PC-3 (cell line): ENCODE measurements at regions not wholly inside any gene's neighbourhood (a gene's known extent, or its start where the extent isn't known, plus 50 kb on each side); places are given as distances from the start of the nearest gene placed in this dataset.

Source experiments
- ATAC-seq: fragments of 200-7000 bp; cut with Tn5 transposase; 2 replicates; pipeline ENCODE4 v1.9.1; 2020; ENCODE audit warnings: mild to moderate bottlenecking, moderate library complexity
- BruUV-seq: library from RNA; stranded (reverse); fragments of 400-500 nt; replicated peaks from 2 replicates; lab custom pipeline; 2021; lab: Mats Ljungman, UMichigan
- CTCF ChIA-PET: fragments of 300-600 bp; sonication (Branson Sonifier 250); formaldehyde crosslinking; loops from one replicate; lab custom pipeline; 2022; ENCODE audit warnings: antibody characterized with exemption; lab: Charles Lee
- POLR2A ChIA-PET: fragments of 300-600 bp; sonication (Branson Sonifier 250); formaldehyde crosslinking; loops from one replicate; lab custom pipeline; 2022; ENCODE audit warnings: antibody characterized with exemption; ENCODE audit not compliant: unreplicated experiment; lab: Charles Lee
- DNase-seq: peaks from one replicate; pipeline ENCODE4 v3.0.0-alpha.2; 2015
- H2AFZ ChIP-seq: fragments of 300-600 bp; sonication (generic); 2 replicates; pipeline ENCODE4 v1.6.0; 2016; ENCODE audit warnings: antibody characterized with exemption, low read length
- H3F3A ChIP-seq: fragments of 300-600 bp; sonication (generic); one replicate; pipeline ENCODE4 v1.6.0; 2017; ENCODE audit warnings: antibody characterized with exemption, low read length, control low read depth, mild to moderate bottlenecking; ENCODE audit not compliant: unreplicated experiment
- H3K27ac ChIP-seq: fragments of 300-600 bp; sonication (generic); 2 replicates; pipeline ENCODE4 v1.5.1; 2016; ENCODE audit warnings: mild to moderate bottlenecking, low read length
- H3K27me3 ChIP-seq: fragments of 300-600 bp; sonication (generic); 2 replicates; pipeline ENCODE4 v1.6.1; 2016; ENCODE audit warnings: low read length, mixed read lengths
- H3K36me3 ChIP-seq: fragments of 300-600 bp; sonication (generic); 2 replicates; pipeline ENCODE4 v1.6.1; 2016; ENCODE audit warnings: low read depth, mixed run types, low read length, mixed read lengths
- H3K4me1 ChIP-seq: fragments of 300-600 bp; sonication (generic); 2 replicates; pipeline ENCODE4 v1.5.1; 2016; ENCODE audit warnings: low read length; ENCODE audit not compliant: insufficient read depth
- H3K4me2 ChIP-seq: fragments of 300-600 bp; sonication (generic); 2 replicates; pipeline ENCODE4 v1.6.0; 2016; ENCODE audit warnings: low read length
- H3K4me3 ChIP-seq: fragments of 300-600 bp; sonication (generic); 2 replicates; pipeline ENCODE4 v1.5.1; 2016; ENCODE audit warnings: mild to moderate bottlenecking, low read length, mixed read lengths
- H3K79me2 ChIP-seq: fragments of 300-600 bp; sonication (generic); 2 replicates; pipeline ENCODE4 v1.6.1; 2017; ENCODE audit warnings: low read length, mixed read lengths
- H3K9ac ChIP-seq: fragments of 300-600 bp; sonication (generic); 2 replicates; pipeline ENCODE4 v1.6.0; 2016; ENCODE audit warnings: mild to moderate bottlenecking, low read length
- H3K9me2 ChIP-seq: fragments of 300-600 bp; sonication (generic); replicated peaks from 2 replicates; pipeline ENCODE4 v1.6.1; 2016; ENCODE audit warnings: mixed run types, low read length, mixed read lengths
- H3K9me3 ChIP-seq: fragments of 300-600 bp; sonication (generic); 2 replicates; pipeline ENCODE4 v1.6.1; 2016; ENCODE audit warnings: low read length, mixed read lengths
- H4K20me1 ChIP-seq: fragments of 300-600 bp; sonication (generic); 2 replicates; pipeline ENCODE4 v1.6.1; 2016; ENCODE audit warnings: low read length, mixed read lengths
- EZH2 ChIP-seq: fragments of 300-600 bp; sonication (generic); IDR thresholded peaks from one replicate; pipeline ENCODE4 v1.6.1; 2017; ENCODE audit warnings: antibody characterized with exemption, mild to moderate bottlenecking, low read length; ENCODE audit not compliant: unreplicated experiment
- EZH2phosphoT487 ChIP-seq: fragments of 300-600 bp; sonication (generic); IDR thresholded peaks from 2 replicates; pipeline ENCODE4 v1.6.1; 2018; ENCODE audit warnings: mild to moderate bottlenecking, antibody characterized with exemption, low read length, borderline replicate concordance
- intact Hi-C: fragments of 100-400 bp; cut with micrococcal nuclease; formaldehyde crosslinking; loops from 2 replicates; pipeline ENCODE4 v1.9.0; 2023
- TF ChIP-seq, protein P1 (sequence below): fragments of 300-600 bp; sonication (generic); conservative IDR thresholded peaks from 2 replicates; pipeline ENCODE4 v1.5.1; 2017; ENCODE audit warnings: antibody characterized with exemption, low read depth, mild to moderate bottlenecking, low read length

DNA sequence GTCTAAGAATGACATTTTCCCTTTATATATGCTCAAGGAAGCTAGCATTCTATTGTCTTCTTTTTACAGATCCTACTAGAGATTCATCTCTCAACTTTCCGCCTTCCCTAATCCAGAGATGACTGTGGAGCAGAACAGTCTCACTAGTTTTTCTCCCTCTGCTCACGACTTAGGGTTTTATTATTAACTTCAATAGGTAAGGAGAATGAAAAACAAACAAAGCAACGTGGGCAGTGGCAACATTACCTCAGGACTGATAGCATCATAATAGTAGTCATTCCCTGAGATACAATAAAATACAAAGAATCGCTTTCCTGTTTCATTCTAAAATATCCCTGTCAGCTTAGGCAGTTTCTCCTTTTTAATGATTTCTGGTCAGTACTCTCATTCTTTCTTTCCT is 154.3 kb upstream of the PLAAT1 start:
- H2AFZ ChIP-seq: no peak overlapping the region
- no peaks in the 10 kb centered on the region for H4K20me1 ChIP-seq
- no peak overlapping the region for H3K4me3 ChIP-seq
- TF ChIP-seq EZH2 (no peak), EZH2phosphoT487 (no peak)
- TF ChIP-seq, protein P1, sequence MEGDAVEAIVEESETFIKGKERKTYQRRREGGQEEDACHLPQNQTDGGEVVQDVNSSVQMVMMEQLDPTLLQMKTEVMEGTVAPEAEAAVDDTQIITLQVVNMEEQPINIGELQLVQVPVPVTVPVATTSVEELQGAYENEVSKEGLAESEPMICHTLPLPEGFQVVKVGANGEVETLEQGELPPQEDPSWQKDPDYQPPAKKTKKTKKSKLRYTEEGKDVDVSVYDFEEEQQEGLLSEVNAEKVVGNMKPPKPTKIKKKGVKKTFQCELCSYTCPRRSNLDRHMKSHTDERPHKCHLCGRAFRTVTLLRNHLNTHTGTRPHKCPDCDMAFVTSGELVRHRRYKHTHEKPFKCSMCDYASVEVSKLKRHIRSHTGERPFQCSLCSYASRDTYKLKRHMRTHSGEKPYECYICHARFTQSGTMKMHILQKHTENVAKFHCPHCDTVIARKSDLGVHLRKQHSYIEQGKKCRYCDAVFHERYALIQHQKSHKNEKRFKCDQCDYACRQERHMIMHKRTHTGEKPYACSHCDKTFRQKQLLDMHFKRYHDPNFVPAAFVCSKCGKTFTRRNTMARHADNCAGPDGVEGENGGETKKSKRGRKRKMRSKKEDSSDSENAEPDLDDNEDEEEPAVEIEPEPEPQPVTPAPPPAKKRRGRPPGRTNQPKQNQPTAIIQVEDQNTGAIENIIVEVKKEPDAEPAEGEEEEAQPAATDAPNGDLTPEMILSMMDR: no peak
- no peak for ATAC-seq
- DNase-seq: no peak
- ChIA-PET POLR2A (interaction anchor here (0.6 kb wide), 1 partner anchor 155 kb away, joined by 3 read pairs; no protein-coding TSS in a partner anchor), CTCF (no interaction called here)
- no peak overlapping the region for H3K9ac ChIP-seq
- no peak overlapping the region for H3K27ac ChIP-seq
- intact Hi-C loops: no loop called here
- no peaks in the 10 kb centered on the region for H3K4me1 ChIP-seq
- H3K9me2 ChIP-seq: no peaks in the 10 kb centered on the region
- BruUV-seq: no TSS peak
- H3K4me2 ChIP-seq: no peak overlapping the region
- no peaks in the 10 kb centered on the region for H3K36me3 ChIP-seq
- peaks cover 40% of the 10 kb centered on the region for H3K27me3 ChIP-seq
- H3K79me2 ChIP-seq: no peaks in the 10 kb centered on the region
- no peaks in the 10 kb centered on the region for H3F3A ChIP-seq
- no peaks in the 10 kb centered on the region for H3K9me3 ChIP-seq

- Histone ChIP-seq H4K20me1 (no peaks in the 10 kb centered on the region), H2AFZ (no peak overlapping the region), H3K79me2 (no peaks in the 10 kb centered on the region), H3K9ac (no peak overlapping the region), H3K4me3 (no peak overlapping the region), H3K9me3 (no peaks in the 10 kb centered on the region), H3K9me2 (no peaks in the 10 kb centered on the region), H3K4me1 (no peaks in the 10 kb centered on the region), H3K27me3 (peaks cover 40% of the 10 kb centered on the region), H3K36me3 (no peaks in the 10 kb centered on the region), H3K27ac (no peak overlapping the region), H3F3A (no peaks in the 10 kb centered on the region), H3K4me2 (no peak overlapping the region)
- CTCF ChIA-PET: no interaction called here
- TF ChIP-seq, protein P1: no peak
- TF ChIP-seq EZH2: no peak
- no peak for TF ChIP-seq EZH2phosphoT487
- ATAC-seq (no peak), DNase-seq (no peak)
- intact Hi-C loops: no loop called here
- POLR2A ChIA-PET: no interaction called here
- no TSS peak for BruUV-seq
Measured at GRCh38 chr3:193087336-193087735, 153.7 kb upstream of the PLAAT1 start.

DNA sequence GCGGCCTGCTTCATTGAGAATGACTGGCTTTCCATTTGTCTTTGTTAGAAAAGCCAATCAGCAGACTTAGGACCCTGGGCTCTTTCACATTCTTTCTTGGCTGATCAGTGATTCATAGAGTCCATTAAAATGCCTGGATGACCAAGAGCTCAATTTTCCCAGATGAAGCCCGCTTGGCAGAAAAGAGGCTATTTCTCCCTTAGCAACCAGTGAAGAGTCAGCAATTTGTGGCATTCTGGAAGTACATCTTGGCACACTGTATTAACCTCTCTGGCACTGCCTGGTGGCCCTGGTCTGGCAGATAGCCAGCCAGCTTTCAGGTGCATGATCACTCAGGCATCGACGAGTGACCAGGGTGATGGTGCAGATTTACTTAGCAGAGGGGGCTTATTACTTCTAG is 145.7 kb upstream of the PLAAT1 start:
- Histone ChIP-seq H3K27ac (no peak overlapping the region), H2AFZ (no peak overlapping the region), H3K79me2 (no peaks in the 10 kb centered on the region), H3K9me2 (no peaks in the 10 kb centered on the region), H3K36me3 (no peaks in the 10 kb centered on the region), H3K4me3 (no peak overlapping the region), H3K4me2 (no peak overlapping the region), H3K27me3 (peaks cover 54% of the 10 kb centered on the region), H4K20me1 (no peaks in the 10 kb centered on the region), H3K4me1 (no peaks in the 10 kb centered on the region), H3K9me3 (no peaks in the 10 kb centered on the region), H3K9ac (no peak overlapping the region), H3F3A (no peaks in the 10 kb centered on the region)
- POLR2A ChIA-PET: no interaction called here
- no peak for TF ChIP-seq EZH2phosphoT487
- TF ChIP-seq EZH2: no peak
- TF ChIP-seq, protein P1: no peak
- DNase-seq (no peak), ATAC-seq (no peak)
- CTCF ChIA-PET: no interaction called here
- intact Hi-C loops: no loop called here
- BruUV-seq: no TSS peak
